GM23338 (cell line): ENCODE measurements at regions not wholly inside any gene's neighbourhood (a gene's known extent, or its start where the extent isn't known, plus 50 kb on each side); places are given as distances from the start of the nearest gene placed in this dataset.

Experiments used
- ATAC-seq: fragments of 200-7000 bp; cut with Tn5 transposase; 3 replicates; pipeline ENCODE4 v1.9.1; 2020
- DNase-seq: peaks from one replicate; pipeline ENCODE4 v3.0.0-alpha.2; 2015; ENCODE audit warnings: low spot score
- H2AFZ ChIP-seq: fragments of 200-600 bp; sonication (generic); 2 replicates; pipeline ENCODE4 v1.8.0; 2016; ENCODE audit warnings: antibody characterized with exemption, mild to moderate bottlenecking, moderate library complexity
- H3F3A ChIP-seq: fragments of 200-600 bp; sonication (generic); replicated peaks from 2 replicates; pipeline ENCODE4 v1.8.0; 2017; ENCODE audit warnings: antibody characterized with exemption, mixed run types, low read depth
- H3K27ac ChIP-seq: fragments of 200-600 bp; sonication (generic); 2 replicates; pipeline ENCODE4 v1.6.1; 2016; ENCODE audit warnings: low read depth
- H3K27me3 ChIP-seq: fragments of 200-600 bp; sonication (generic); 2 replicates; pipeline ENCODE4 v1.8.0; 2016; ENCODE audit warnings: mild to moderate bottlenecking, mixed run types, moderate library complexity; ENCODE audit not compliant: insufficient read depth
- H3K36me3 ChIP-seq: fragments of 200-600 bp; sonication (generic); 2 replicates; pipeline ENCODE4 v1.8.0; 2016; ENCODE audit warnings: mild to moderate bottlenecking; ENCODE audit not compliant: insufficient read depth
- H3K4me1 ChIP-seq: fragments of 200-600 bp; sonication (generic); 2 replicates; pipeline ENCODE4 v1.8.0; 2016; ENCODE audit warnings: mild to moderate bottlenecking, moderate library complexity; ENCODE audit not compliant: insufficient read depth
- H3K4me2 ChIP-seq: fragments of 200-600 bp; sonication (generic); 2 replicates; pipeline ENCODE4 v1.7.1; 2017; ENCODE audit warnings: mixed run types
- H3K4me3 ChIP-seq: fragments of 200-600 bp; sonication (generic); 2 replicates; pipeline ENCODE4 v1.6.1; 2016; ENCODE audit warnings: mixed run types
- H3K79me2 ChIP-seq: fragments of 200-600 bp; sonication (generic); replicated peaks from 2 replicates; pipeline ENCODE4 v1.8.0; 2017; ENCODE audit warnings: mild to moderate bottlenecking; ENCODE audit not compliant: insufficient read depth
- H3K9me2 ChIP-seq: fragments of 200-600 bp; sonication (generic); 2 replicates; pipeline ENCODE4 v1.8.0; 2017; ENCODE audit not compliant: insufficient read depth
- H4K20me1 ChIP-seq: fragments of 200-600 bp; sonication (generic); replicated peaks from 2 replicates; pipeline ENCODE4 v1.8.0; 2017; ENCODE audit warnings: mild to moderate bottlenecking; ENCODE audit not compliant: insufficient read depth
- H3K27ac Mint-ChIP-seq: 2 replicates; pipeline ENCODE4 v1.8.0; 2020; ENCODE audit warnings: inconsistent platforms, mild to moderate bottlenecking, moderate library complexity, mixed read lengths
- H3K27me3 Mint-ChIP-seq: 3 replicates; pipeline ENCODE4 v1.8.0; 2022; ENCODE audit warnings: low read depth, mild to moderate bottlenecking, moderate library complexity, mixed read lengths, inconsistent platforms; ENCODE audit not compliant: insufficient read depth, poor library complexity
- H3K36me3 Mint-ChIP-seq: 3 replicates; pipeline ENCODE4 v1.8.0; 2021; ENCODE audit warnings: low read depth, mild to moderate bottlenecking, inconsistent platforms, moderate library complexity, mixed read lengths
- H3K4me1 Mint-ChIP-seq: 3 replicates; pipeline ENCODE4 v1.8.0; 2020; ENCODE audit warnings: mild to moderate bottlenecking, inconsistent platforms, mixed read lengths
- H3K4me3 Mint-ChIP-seq: 3 replicates; pipeline ENCODE4 v1.8.0; 2021; ENCODE audit warnings: moderate library complexity, mild to moderate bottlenecking, inconsistent platforms, mixed read lengths
- H3K9me3 Mint-ChIP-seq: 3 replicates; pipeline ENCODE4 v1.8.0; 2020; ENCODE audit warnings: moderate library complexity, mild to moderate bottlenecking, inconsistent platforms, mixed read lengths
- CREB1 ChIP-seq: fragments of 250-450 bp; sonication (Bioruptor Pico); IDR thresholded peaks from 2 replicates; pipeline ENCODE4 v1.5.0; 2020; ENCODE audit warnings: low read depth, mild to moderate bottlenecking, moderate library complexity
- CTCF ChIP-seq, 2 experiments: fragments of 200-600 bp in 1 of 2; sonication (generic) in 1 of 2; conservative IDR thresholded peaks; 2 replicates each; pipeline versions ENCODE4 v1.5.1 to v1.6.1; 2016 to 2017; ENCODE audit warnings: antibody characterized with exemption in 2 of 2, low read depth in 2 of 2, mild to moderate bottlenecking in 2 of 2, moderate library complexity in 1 of 2
- EZH2phosphoT487 ChIP-seq: fragments of 200-600 bp; sonication (generic); IDR thresholded peaks from one replicate; pipeline ENCODE4 v1.8.1; 2018; ENCODE audit warnings: antibody characterized with exemption; ENCODE audit not compliant: unreplicated experiment
- JUNB ChIP-seq: IDR thresholded peaks from one replicate; pipeline ENCODE4 v1.6.1; 2016; ENCODE audit warnings: antibody characterized with exemption; ENCODE audit not compliant: unreplicated experiment
- NANOG ChIP-seq: IDR thresholded peaks from 2 replicates; pipeline ENCODE4 v1.6.1; 2016; ENCODE audit warnings: antibody characterized with exemption, borderline replicate concordance
- POLR2AphosphoS5 ChIP-seq: IDR thresholded peaks from 2 replicates; pipeline ENCODE4 v1.6.1; 2016; ENCODE audit warnings: antibody characterized with exemption, low read depth
- STAT1 ChIP-seq: IDR thresholded peaks from one replicate; pipeline ENCODE4 v1.6.1; 2016; ENCODE audit warnings: antibody characterized with exemption; ENCODE audit not compliant: unreplicated experiment
- ZNF114 ChIP-seq: fragments of 250-450 bp; sonication (Bioruptor Pico); IDR thresholded peaks from 2 replicates; pipeline ENCODE4 v1.5.0; 2020; ENCODE audit warnings: mild to moderate bottlenecking, moderate library complexity
- ZNF331 ChIP-seq: fragments of 250-450 bp; sonication (Bioruptor Pico); IDR thresholded peaks from 2 replicates; pipeline ENCODE4 v1.5.0; 2020; ENCODE audit warnings: low read depth, mild to moderate bottlenecking, moderate library complexity
- TF ChIP-seq, protein P1 (sequence below): IDR thresholded peaks from 2 replicates; pipeline ENCODE4 v1.6.1; 2016; ENCODE audit warnings: antibody characterized with exemption
- TF ChIP-seq, protein P2 (sequence below): IDR thresholded peaks from one replicate; pipeline ENCODE4 v1.6.1; 2018; ENCODE audit warnings: antibody characterized with exemption; ENCODE audit not compliant: unreplicated experiment

DNA sequence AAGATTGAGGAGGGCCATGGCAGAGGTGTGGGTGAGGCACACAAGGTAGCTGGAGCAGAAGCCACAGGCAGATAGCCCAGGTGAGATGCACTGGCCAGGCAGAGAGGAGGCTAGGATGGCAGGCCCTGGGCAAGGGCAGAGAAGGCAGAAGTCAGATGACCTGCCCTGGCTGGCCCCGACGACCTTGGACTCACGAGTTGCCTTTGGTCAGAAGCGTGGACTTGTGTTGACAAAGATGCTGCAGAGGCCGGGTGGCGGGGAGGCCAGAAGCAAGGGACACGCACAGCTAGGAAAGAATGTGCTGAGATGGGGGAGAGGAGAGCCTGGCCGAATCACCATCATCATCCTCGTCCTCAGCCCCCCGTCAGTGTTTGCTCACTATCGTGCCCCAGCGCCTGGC, 123.7 kb downstream of the RBFOX3 start:
- no peak overlapping the region for H3K4me3 Mint-ChIP-seq
- no peak overlapping the region for H3K4me3 ChIP-seq
- H3K9me2 ChIP-seq: no peaks in the 10 kb centered on the region
- no peak for TF ChIP-seq ZNF331 (CRISPR knock-in tag)
- TF ChIP-seq NANOG: no peak
- no peak for TF ChIP-seq JUNB
- TF ChIP-seq STAT1: no peak
- no peak for TF ChIP-seq ZNF114 (CRISPR knock-in tag)
- no peak for TF ChIP-seq EZH2phosphoT487
- no peak for TF ChIP-seq POLR2AphosphoS5
- TF ChIP-seq, protein P1, sequence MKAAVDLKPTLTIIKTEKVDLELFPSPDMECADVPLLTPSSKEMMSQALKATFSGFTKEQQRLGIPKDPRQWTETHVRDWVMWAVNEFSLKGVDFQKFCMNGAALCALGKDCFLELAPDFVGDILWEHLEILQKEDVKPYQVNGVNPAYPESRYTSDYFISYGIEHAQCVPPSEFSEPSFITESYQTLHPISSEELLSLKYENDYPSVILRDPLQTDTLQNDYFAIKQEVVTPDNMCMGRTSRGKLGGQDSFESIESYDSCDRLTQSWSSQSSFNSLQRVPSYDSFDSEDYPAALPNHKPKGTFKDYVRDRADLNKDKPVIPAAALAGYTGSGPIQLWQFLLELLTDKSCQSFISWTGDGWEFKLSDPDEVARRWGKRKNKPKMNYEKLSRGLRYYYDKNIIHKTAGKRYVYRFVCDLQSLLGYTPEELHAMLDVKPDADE: no peak
- no peaks in the 10 kb centered on the region for H3K36me3 Mint-ChIP-seq
- DNase-seq (no peak), ATAC-seq (no peak)
- no peaks in the 10 kb centered on the region for H4K20me1 ChIP-seq
- peaks cover 29% of the 10 kb centered on the region for H3K4me1 Mint-ChIP-seq
- no peaks in the 10 kb centered on the region for H3K79me2 ChIP-seq
- no peaks in the 10 kb centered on the region for H3K36me3 ChIP-seq
- no peaks in the 10 kb centered on the region; the same call in 2 of the 3 replicates for H3K9me3 Mint-ChIP-seq
- peaks cover 16% of the 10 kb centered on the region for H3K27me3 Mint-ChIP-seq
- no peak overlapping the region for H3K27ac Mint-ChIP-seq
- no peaks in the 10 kb centered on the region for H3F3A ChIP-seq
- H3K27me3 ChIP-seq: no peaks in the 10 kb centered on the region
- no peak overlapping the region for H3K4me2 ChIP-seq
- H2AFZ ChIP-seq: no peak overlapping the region
- no peak overlapping the region for H3K27ac ChIP-seq
- peaks cover 12% of the 10 kb centered on the region for H3K4me1 ChIP-seq

DNA sequence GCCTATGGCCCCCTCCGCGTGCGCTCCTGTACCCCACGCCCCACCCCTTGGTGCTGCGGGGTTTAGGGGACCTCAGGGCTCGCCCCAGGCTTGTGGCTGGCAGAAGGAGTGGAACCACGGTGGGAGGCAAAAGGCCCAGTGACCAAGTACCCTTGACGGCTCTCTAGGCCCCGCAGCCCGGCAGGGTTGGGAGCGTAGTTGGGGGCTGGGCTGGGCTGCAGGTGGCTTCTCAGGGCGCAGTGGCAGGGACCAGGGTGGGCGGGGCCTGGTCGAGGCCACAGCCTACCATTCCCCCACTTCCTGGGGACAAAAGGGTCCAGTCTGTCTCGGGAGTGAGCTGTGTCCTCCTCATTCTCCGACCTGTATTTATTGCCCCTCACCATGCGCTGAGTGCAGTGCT, 124.9 kb downstream of the RBFOX3 start:
- H3K4me3 ChIP-seq: no peak overlapping the region
- no peaks in the 10 kb centered on the region for H3F3A ChIP-seq
- H3K79me2 ChIP-seq: no peaks in the 10 kb centered on the region
- H3K9me2 ChIP-seq: no peaks in the 10 kb centered on the region
- H3K27me3 Mint-ChIP-seq: peaks cover 13% of the 10 kb centered on the region
- peak; percentile 41 for DNase-seq
- H3K27me3 ChIP-seq: no peaks in the 10 kb centered on the region
- peaks cover 12% of the 10 kb centered on the region for H3K4me1 ChIP-seq
- H2AFZ ChIP-seq: peak overlapping the region; percentile 74
- peaks cover 31% of the 10 kb centered on the region for H3K4me1 Mint-ChIP-seq
- H3K27ac ChIP-seq: no peak overlapping the region
- H4K20me1 ChIP-seq: no peaks in the 10 kb centered on the region
- H3K4me3 Mint-ChIP-seq: no peak overlapping the region
- ATAC-seq: peak; percentile 65
- H3K36me3 Mint-ChIP-seq: no peaks in the 10 kb centered on the region
- H3K4me2 ChIP-seq: no peak overlapping the region
- H3K27ac Mint-ChIP-seq: no peak overlapping the region
- no peaks in the 10 kb centered on the region; the same call in 2 of the 3 replicates for H3K9me3 Mint-ChIP-seq
- H3K36me3 ChIP-seq: no peaks in the 10 kb centered on the region
- TF ChIP-seq, protein P2, sequence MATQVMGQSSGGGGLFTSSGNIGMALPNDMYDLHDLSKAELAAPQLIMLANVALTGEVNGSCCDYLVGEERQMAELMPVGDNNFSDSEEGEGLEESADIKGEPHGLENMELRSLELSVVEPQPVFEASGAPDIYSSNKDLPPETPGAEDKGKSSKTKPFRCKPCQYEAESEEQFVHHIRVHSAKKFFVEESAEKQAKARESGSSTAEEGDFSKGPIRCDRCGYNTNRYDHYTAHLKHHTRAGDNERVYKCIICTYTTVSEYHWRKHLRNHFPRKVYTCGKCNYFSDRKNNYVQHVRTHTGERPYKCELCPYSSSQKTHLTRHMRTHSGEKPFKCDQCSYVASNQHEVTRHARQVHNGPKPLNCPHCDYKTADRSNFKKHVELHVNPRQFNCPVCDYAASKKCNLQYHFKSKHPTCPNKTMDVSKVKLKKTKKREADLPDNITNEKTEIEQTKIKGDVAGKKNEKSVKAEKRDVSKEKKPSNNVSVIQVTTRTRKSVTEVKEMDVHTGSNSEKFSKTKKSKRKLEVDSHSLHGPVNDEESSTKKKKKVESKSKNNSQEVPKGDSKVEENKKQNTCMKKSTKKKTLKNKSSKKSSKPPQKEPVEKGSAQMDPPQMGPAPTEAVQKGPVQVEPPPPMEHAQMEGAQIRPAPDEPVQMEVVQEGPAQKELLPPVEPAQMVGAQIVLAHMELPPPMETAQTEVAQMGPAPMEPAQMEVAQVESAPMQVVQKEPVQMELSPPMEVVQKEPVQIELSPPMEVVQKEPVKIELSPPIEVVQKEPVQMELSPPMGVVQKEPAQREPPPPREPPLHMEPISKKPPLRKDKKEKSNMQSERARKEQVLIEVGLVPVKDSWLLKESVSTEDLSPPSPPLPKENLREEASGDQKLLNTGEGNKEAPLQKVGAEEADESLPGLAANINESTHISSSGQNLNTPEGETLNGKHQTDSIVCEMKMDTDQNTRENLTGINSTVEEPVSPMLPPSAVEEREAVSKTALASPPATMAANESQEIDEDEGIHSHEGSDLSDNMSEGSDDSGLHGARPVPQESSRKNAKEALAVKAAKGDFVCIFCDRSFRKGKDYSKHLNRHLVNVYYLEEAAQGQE: no peak
- TF ChIP-seq NANOG: no peak
- no peak for TF ChIP-seq EZH2phosphoT487
- TF ChIP-seq CTCF (conservative IDR thresholded peaks at IDR 0.05; ENCODE audit: low read depth in 2 of 2): no peak
- no peak for TF ChIP-seq ZNF114 (CRISPR knock-in tag)
- no peak for TF ChIP-seq ZNF331 (CRISPR knock-in tag)
- no peak for TF ChIP-seq CREB1
- TF ChIP-seq STAT1: no peak
